ENCODE measurements at regions not wholly inside any gene's neighbourhood (a gene's known extent, or its start where the extent isn't known, plus 50 kb on each side); places are given as distances from the start of the nearest gene placed in this dataset.

- DNase-seq (no peak), ATAC-seq (ENCODE audit: low read depth in 2 of 2) (no peak)
- Mint-ChIP-seq H3K4me1 (no peaks in the 10 kb centered on the region), H3K27ac (no peak overlapping the region), H3K9me3 (peaks cover 0 to 16% (median 2%) of the 10 kb centered on the region in 7 donors), H3K27me3 (no peaks in the 10 kb centered on the region), H3K36me3 (no peaks in the 10 kb centered on the region), H3K4me3 (no peak overlapping the region)
Observed at GRCh38 chr2:22209545-22209944, 1085.8 kb downstream of the TDRD15 start.

- Mint-ChIP-seq H3K27ac (no peak overlapping the region), H3K9me3 (peaks cover 2 to 9% (median 3%) of the 10 kb centered on the region in 7 donors), H3K4me1 (no peaks in the 10 kb centered on the region), H3K36me3 (no peaks in the 10 kb centered on the region), H3K4me3 (no peak overlapping the region), H3K27me3 (no peaks in the 10 kb centered on the region)
- DNase-seq = no peak
- no peak for ATAC-seq (ENCODE audit: low read depth in 2 of 2)
Observed at GRCh38 chr2:22213237-22213636, 1089.5 kb downstream of the TDRD15 start.

DNA sequence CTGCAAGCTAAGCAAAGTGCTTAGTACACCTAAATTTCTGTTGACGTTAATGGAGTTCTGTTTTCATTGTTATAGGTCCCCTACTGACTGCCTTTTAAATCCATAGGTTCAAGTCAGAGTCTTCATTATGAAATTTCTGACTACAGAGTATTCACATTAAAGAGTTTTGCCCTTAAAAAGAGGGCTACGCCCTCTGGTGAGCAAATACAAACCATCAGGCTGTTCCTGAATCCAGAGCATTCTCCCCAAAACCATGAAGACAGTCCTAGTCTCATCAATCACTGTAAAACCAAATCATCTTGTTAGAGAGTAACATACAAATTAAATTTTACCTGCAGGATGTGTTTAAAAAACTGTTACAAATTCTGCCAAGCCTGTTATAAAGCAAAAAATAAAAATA lies 1091.7 kb downstream of the TDRD15 start:
- DNase-seq (no peak), ATAC-seq (ENCODE audit: low read depth in 2 of 2) (no peak)
- Mint-ChIP-seq H3K27ac (no peak overlapping the region), H3K4me1 (no peaks in the 10 kb centered on the region), H3K36me3 (no peaks in the 10 kb centered on the region), H3K4me3 (no peak overlapping the region), H3K27me3 (no peaks in the 10 kb centered on the region), H3K9me3 (peaks cover 0 to 9% (median 4%) of the 10 kb centered on the region in 7 donors)

- no peak overlapping the region for H3K4me3 Mint-ChIP-seq
- no peaks in the 10 kb centered on the region for H3K27me3 Mint-ChIP-seq
- DNase-seq = no peak
- H3K36me3 Mint-ChIP-seq = no peaks in the 10 kb centered on the region
- H3K9me3 Mint-ChIP-seq = peaks cover 0 to 22% (median 7%) of the 10 kb centered on the region in 7 donors
- H3K27ac Mint-ChIP-seq = no peak overlapping the region
- H3K4me1 Mint-ChIP-seq = no peaks in the 10 kb centered on the region
- ATAC-seq (ENCODE audit: low read depth in 2 of 2) = no peak
Observed at GRCh38 chr2:22217881-22218280, 1094.1 kb downstream of the TDRD15 start.

GRCh38 chr2:22221006-22221405 lies 1097.2 kb downstream of the TDRD15 start:
- Mint-ChIP-seq H3K4me1 (no peaks in the 10 kb centered on the region), H3K36me3 (no peaks in the 10 kb centered on the region), H3K4me3 (no peak overlapping the region), H3K9me3 (peaks cover 0 to 30% (median 8%) of the 10 kb centered on the region in 7 donors), H3K27me3 (no peaks in the 10 kb centered on the region), H3K27ac (no peak overlapping the region)
- ATAC-seq (ENCODE audit: low read depth in 2 of 2) (no peak), DNase-seq (no peak)

DNA sequence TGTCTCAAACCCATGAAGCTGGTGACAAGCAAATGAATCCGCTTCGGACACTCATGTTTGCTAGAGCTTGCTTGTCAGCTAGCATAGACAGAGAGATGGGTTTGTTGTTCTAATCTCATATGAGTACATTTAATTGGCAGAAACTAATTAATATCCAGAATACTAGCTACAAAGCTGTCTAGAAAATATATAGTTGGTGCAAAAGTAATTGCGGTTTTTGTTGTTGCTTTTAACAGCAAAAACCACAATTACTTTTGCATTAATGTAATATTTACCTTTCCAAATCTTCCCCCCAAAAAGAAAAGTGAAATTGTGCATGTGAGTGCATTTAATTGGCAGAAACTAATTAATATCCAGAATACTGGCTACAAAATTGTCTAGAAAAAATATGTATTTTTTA lies 1115.2 kb downstream of the TDRD15 start:
- Mint-ChIP-seq H3K9me3 (peaks cover 0 to 7% (median 2%) of the 10 kb centered on the region in 7 donors), H3K27me3 (no peaks in the 10 kb centered on the region), H3K4me3 (no peak overlapping the region), H3K4me1 (no peaks in the 10 kb centered on the region), H3K36me3 (no peaks in the 10 kb centered on the region), H3K27ac (no peak overlapping the region)
- no peak for DNase-seq
- ATAC-seq (ENCODE audit: low read depth in 2 of 2) = no peak

GRCh38 chr2:22247466-22247865 lies 1123.7 kb downstream of the TDRD15 start:
- Mint-ChIP-seq H3K4me1 (no peaks in the 10 kb centered on the region), H3K36me3 (no peaks in the 10 kb centered on the region), H3K4me3 (no peak overlapping the region), H3K9me3 (peaks cover 0 to 5% (median 1%) of the 10 kb centered on the region in 7 donors), H3K27me3 (no peaks in the 10 kb centered on the region), H3K27ac (no peak overlapping the region)
- ATAC-seq (ENCODE audit: low read depth in 2 of 2) (no peak), DNase-seq (no peak)

- Mint-ChIP-seq H3K9me3 (peaks cover 0 to 6% (median 0%) of the 10 kb centered on the region in 7 donors), H3K4me3 (no peak overlapping the region), H3K36me3 (no peaks in the 10 kb centered on the region), H3K27ac (no peak overlapping the region), H3K4me1 (no peaks in the 10 kb centered on the region), H3K27me3 (no peaks in the 10 kb centered on the region)
- ATAC-seq (ENCODE audit: low read depth in 2 of 2) (no peak), DNase-seq (no peak)
Observed at GRCh38 chr2:22248851-22249250, 1125.1 kb downstream of the TDRD15 start.

- no peak overlapping the region for H3K27ac Mint-ChIP-seq
- no peak overlapping the region for H3K4me3 Mint-ChIP-seq
- ATAC-seq (ENCODE audit: low read depth in 2 of 2) (no peak), DNase-seq (no peak)
- no peaks in the 10 kb centered on the region for H3K4me1 Mint-ChIP-seq
- H3K36me3 Mint-ChIP-seq = no peaks in the 10 kb centered on the region
- H3K27me3 Mint-ChIP-seq = no peaks in the 10 kb centered on the region
- H3K9me3 Mint-ChIP-seq = peaks cover 0 to 7% (median 4%) of the 10 kb centered on the region in 7 donors
Observed at GRCh38 chr2:22253171-22253570, 1129.4 kb downstream of the TDRD15 start.

DNA sequence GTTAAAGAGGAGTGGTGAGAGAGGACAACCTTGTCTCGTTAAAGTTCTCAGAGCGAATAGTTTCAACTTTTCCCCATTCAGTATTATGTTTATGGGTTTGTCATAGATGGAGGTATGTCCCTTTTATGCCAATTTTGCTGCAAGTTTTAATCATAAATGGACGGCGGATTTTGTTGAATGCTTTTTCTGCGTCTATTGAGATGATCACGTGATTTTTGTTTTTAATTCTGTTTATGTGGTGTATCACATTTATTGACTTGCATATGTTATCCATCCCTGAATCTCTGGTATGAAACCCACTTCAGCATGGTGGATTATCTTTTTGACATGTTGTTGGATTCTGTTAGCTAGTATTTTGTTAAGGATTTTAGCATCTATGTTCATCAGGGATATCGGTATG lies 1123.8 kb upstream of the KLHL29 start:
- Mint-ChIP-seq H3K4me1 (no peaks in the 10 kb centered on the region), H3K9me3 (peaks cover 4 to 18% (median 11%) of the 10 kb centered on the region in 7 donors)
- no peak for DNase-seq

GRCh38 chr2:22270341-22270740 lies 1114.6 kb upstream of the KLHL29 start:
- Mint-ChIP-seq H3K4me1 (no peaks in the 10 kb centered on the region), H3K4me3 (no peak overlapping the region), H3K27me3 (no peaks in the 10 kb centered on the region), H3K36me3 (no peaks in the 10 kb centered on the region), H3K27ac (no peak overlapping the region), H3K9me3 (peaks cover 0 to 30% (median 6%) of the 10 kb centered on the region in 7 donors)
- DNase-seq (no peak), ATAC-seq (ENCODE audit: low read depth in 2 of 2) (no peak)

More for the DNA sequence above, 1123.8 kb upstream of the KLHL29 start:
- peaks cover 0 to 8% of the 10 kb centered on the region in 2 donors for H3K36me3 Mint-ChIP-seq
- no peak for ATAC-seq (ENCODE audit: low read depth in 2 of 2)
- no peak overlapping the region for H3K4me3 Mint-ChIP-seq
- no peaks in the 10 kb centered on the region for H3K27me3 Mint-ChIP-seq
- H3K27ac Mint-ChIP-seq = no peak overlapping the region

GRCh38 chr2:22273853-22274252 lies 1111.1 kb upstream of the KLHL29 start:
- peaks cover 0 to 4% (median 0%) of the 10 kb centered on the region in 3 donors for H3K4me1 Mint-ChIP-seq

GRCh38 chr2:22274661-22275060 lies 1110.3 kb upstream of the KLHL29 start:
- Mint-ChIP-seq H3K27me3 (no peaks in the 10 kb centered on the region), H3K36me3 (no peaks in the 10 kb centered on the region), H3K4me1 (peaks cover 0 to 4% (median 0%) of the 10 kb centered on the region in 3 donors), H3K4me3 (no peak overlapping the region), H3K9me3 (peaks cover 0 to 21% (median 5%) of the 10 kb centered on the region in 7 donors), H3K27ac (no peak overlapping the region)
- ATAC-seq (ENCODE audit: low read depth in 2 of 2) (no peak), DNase-seq (no peak)

More at GRCh38 chr2:22273853-22274252, 1111.1 kb upstream of the KLHL29 start:
- ATAC-seq (ENCODE audit: low read depth in 2 of 2) (no peak), DNase-seq (no peak)
- H3K9me3 Mint-ChIP-seq = peaks cover 0 to 21% (median 5%) of the 10 kb centered on the region in 7 donors
- H3K4me3 Mint-ChIP-seq = no peak overlapping the region
- H3K36me3 Mint-ChIP-seq = no peaks in the 10 kb centered on the region
- H3K27me3 Mint-ChIP-seq = no peaks in the 10 kb centered on the region
- H3K27ac Mint-ChIP-seq = no peak overlapping the region

- no peak overlapping the region for H3K4me3 Mint-ChIP-seq
- no peak overlapping the region for H3K27ac Mint-ChIP-seq
- H3K9me3 Mint-ChIP-seq = peaks cover 0 to 11% (median 2%) of the 10 kb centered on the region in 7 donors
- H3K27me3 Mint-ChIP-seq = no peaks in the 10 kb centered on the region
- no peaks in the 10 kb centered on the region for H3K36me3 Mint-ChIP-seq
- H3K4me1 Mint-ChIP-seq = peaks cover 0 to 4% (median 0%) of the 10 kb centered on the region in 3 donors
- ATAC-seq (ENCODE audit: low read depth in 2 of 2) (no peak), DNase-seq (no peak)
Observed at GRCh38 chr2:22276696-22277095, 1108.3 kb upstream of the KLHL29 start.

DNA sequence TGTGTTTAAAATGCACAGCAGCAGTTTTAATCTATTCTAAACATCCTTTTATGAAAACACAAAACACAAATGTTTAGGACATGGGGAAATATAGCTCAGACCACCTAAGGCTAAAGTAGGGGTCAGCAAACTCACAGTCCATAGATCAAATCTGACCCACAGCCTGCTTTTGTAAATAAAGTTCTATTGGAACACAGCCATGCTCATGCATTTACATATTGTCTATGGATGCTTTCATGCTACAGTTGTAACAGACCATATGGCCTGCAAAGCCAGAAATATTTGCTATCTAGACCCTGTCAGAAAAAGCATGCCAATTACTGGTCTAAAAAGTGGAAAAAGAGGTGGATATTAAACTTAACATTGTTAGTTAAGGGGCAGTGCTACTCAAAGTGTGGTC lies 1105.4 kb upstream of the KLHL29 start:
- ATAC-seq (ENCODE audit: low read depth in 2 of 2) = no peak
- no peaks in the 10 kb centered on the region for H3K36me3 Mint-ChIP-seq
- H3K27me3 Mint-ChIP-seq = no peaks in the 10 kb centered on the region
- no peak overlapping the region for H3K4me3 Mint-ChIP-seq
- no peak overlapping the region for H3K27ac Mint-ChIP-seq
- peaks cover 0 to 4% (median 0%) of the 10 kb centered on the region in 3 donors for H3K4me1 Mint-ChIP-seq
- peaks cover 0 to 14% (median 0%) of the 10 kb centered on the region in 7 donors for H3K9me3 Mint-ChIP-seq
- no peak for DNase-seq
